Stimulated activated CD8-positive, alpha-beta memory T cell treated with anti-CD3 and anti-CD28 coated beads, Interleukin-7, amount 100 ng/mL, for 4 hours (primary cell): ENCODE measurements at regions not wholly inside any gene's neighbourhood (a gene's known extent, or its start where the extent isn't known, plus 50 kb on each side); places are given as distances from the start of the nearest gene placed in this dataset.

ENCODE experiments used
- DNase-seq, 2 donors: peaks; one replicate each; pipeline ENCODE4 v3.0.0-alpha.2; 2020; ENCODE audit warnings: low read depth in 2 of 2

GRCh38 chr3:178392511-178392926, 143.7 kb upstream of the KCNMB2 start:
- no peak for DNase-seq

DNA sequence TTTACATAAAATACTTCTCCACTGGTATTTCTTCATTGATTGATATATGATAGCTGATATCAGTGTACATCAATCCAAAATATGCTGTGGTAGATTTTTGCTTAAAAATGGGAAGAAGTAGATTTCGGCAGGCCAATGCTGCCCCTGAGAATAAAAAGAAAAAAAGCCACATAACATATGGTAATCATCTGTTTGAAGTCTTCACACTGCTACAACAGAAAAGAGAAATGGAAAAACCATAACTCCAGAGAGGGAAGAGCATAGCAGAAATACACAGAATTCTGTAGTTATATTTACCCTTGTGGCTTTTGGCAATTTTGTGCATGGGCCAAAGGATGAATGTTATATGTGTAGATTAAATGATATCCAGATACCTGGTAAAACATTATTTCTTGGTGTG, 143.1 kb upstream of the KCNMB2 start:
- DNase-seq = no peak

- no peak for DNase-seq
Measured at GRCh38 chr3:178393824-178394223, 142.4 kb upstream of the KCNMB2 start.

- DNase-seq = no peak
Measured at GRCh38 chr3:178396318-178396717, 139.9 kb upstream of the KCNMB2 start.

DNA sequence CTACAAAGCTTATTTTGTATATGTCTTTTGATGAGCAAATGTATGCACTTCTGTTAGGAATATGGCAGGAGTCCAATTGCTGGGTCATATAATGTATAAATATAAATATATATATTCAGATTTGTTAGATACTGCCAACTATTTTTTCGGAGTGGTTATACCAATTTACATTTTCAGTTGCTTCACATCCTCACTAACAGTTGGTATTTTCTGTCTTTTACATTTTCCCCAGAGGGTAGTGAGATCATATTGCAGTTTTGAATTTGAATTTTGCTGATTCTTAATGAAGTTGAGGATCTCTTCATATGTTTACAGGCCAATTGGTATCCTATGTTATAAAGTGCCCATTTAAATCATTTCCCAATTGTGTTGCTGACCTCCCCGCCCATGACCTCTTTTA, 139.0 kb upstream of the KCNMB2 start:
- DNase-seq = no peak

DNA sequence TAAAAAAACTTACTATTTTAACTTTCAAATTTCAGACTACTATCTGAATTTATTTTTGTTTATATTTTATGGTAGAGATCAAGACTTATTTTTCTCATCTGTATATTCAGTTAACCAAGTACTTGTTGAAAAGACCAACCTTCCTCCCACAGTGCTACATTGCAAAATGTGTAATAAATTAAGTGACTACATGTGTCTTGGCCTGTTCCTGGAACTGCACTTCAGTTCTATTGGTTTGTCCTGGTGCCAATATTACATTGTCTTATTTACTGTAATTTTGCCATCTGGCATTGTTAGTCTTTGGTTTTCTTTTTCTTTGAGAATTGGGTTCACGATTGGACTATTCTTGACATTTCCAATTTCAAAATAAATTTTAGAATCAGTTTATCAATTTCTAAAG, 138.4 kb upstream of the KCNMB2 start:
- no peak for DNase-seq

- no peak for DNase-seq
Measured at GRCh38 chr3:178404961-178405360, 131.3 kb upstream of the KCNMB2 start.

DNA sequence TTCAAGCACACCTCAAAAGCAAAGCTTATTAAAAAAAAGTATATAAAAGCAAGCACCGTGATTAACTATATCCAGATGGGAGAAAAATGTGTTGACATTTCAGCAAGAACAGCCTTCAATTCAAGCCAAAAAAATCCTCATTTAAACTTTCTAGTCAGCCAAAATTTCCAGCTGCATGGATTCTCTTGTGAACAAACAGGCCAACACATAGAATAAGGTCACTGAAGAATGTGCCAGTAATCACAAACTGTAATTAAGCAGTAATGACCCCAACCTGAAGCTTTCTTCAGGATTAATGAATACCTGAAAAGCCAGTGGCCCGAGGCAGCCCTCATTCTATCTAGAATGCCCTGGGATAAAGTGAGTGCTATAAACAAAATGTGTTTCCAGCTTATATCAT, 130.7 kb upstream of the KCNMB2 start:
- DNase-seq = no peak

- no peak for DNase-seq
Measured at GRCh38 chr3:178406206-178406605, 130.0 kb upstream of the KCNMB2 start.

DNA sequence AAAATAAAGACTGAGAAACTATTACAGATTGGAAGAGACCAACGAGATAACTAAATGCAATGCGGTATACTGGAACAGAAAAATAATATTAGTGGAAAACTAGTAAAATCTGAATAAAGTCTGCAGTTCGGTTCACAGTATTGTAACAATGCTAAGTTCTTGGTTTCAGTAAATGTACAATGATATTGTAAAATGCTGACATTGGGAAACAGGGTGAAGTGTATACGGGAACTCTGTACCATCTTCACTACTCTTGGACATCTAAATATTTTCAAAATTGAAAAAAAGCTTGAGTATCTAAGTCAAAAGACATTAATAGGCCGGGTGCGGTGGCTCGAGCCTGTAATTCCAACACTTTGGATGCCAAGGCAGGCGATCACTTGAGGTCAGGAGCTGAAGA, 120.9 kb upstream of the KCNMB2 start:
- no peak for DNase-seq

DNA sequence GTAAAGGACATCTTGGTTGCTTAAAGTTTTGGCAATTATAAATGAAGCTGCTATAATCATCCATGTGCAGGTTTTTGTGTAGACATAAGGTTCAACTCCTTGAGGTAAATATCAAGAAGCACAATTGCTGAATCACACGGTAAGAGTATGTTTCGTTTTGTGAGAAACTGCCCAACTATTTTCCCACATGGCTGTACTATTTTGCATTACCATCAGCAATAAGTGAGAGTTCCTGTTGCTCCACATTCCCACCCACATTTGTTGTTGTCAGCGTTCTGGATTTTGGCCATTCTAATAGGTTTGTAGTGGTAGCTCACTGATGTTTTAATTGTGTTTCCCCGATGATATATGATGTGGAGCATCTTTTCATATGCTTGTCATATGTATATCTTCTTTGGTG, 118.5 kb upstream of the KCNMB2 start:
- DNase-seq = no peak

DNA sequence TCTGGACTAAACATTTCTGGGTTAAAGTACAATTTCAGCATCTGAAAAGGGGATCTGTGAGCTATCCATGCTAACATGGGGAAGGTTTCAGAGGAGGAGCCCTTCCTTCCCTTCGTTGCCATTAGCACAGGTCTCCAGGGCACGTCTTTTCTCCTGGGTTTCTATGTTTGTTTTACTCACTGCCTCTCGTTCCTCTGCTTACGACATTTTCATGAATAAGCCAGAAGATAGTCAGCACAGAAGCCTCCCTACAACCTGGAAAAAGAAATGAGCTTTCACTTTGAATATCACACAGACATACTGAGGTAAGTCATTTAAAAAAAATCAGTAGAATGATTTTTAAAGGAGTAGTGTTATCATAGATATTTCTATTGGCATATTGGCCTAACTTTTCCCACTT, 117.2 kb upstream of the KCNMB2 start:
- DNase-seq = no peak

GRCh38 chr3:178420033-178420432, 116.2 kb upstream of the KCNMB2 start:
- DNase-seq = no peak

DNA sequence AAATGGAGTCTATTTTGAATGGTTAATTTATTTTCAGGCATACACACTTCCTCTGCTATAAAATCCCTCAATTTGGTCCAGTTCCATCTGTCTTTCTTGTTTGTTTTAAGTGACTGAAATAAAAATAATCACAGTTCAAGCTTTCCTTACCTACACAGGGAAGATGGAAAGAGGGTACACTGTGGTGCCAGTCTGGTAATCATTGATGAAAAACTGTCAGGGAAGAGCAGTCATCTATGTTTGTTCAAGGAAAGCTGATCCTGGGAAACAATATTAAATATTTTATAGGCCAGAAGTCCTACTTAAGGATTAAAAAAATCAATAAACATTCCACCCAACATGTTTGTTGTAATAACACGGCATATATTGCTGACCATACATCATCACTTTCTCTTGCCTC, 115.2 kb upstream of the KCNMB2 start:
- no peak for DNase-seq

DNA sequence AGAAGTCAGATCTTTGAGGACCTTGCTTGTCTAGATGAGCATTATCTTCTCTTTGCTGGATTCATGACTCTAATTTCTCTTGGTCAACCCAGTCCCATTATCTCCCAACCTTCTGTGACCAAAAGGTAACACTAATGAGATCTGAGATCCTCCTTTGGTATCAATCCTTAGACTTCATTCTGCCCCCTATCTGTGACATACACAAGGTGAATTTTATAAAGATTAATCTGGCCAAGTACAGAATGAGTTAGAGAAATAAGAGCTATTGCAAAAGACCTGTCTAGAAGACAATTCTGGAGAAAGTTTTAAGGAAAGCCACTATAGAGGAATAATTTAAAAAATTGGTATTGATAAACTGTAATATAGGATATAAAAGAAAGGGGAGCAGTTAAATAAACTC, 113.8 kb upstream of the KCNMB2 start:
- DNase-seq = no peak

DNA sequence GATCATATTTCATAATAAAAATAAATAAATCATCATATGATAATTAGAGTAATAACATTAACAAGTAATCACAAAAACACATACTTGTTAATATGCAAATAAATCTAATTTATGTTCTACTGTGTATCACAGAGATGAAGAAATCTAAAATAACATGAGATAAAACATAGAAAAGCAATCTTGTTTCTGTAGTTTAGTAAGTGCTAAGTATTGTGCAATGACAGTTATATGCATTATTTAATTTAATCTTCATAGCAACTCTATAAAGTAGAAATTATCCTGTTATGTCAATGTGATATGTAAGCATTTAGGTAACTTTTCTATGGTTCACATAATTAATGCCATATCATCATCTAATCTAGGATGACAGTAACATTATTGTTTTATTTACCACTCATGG, 108.2 kb upstream of the KCNMB2 start:
- DNase-seq = no peak

- no peak for DNase-seq
Measured at GRCh38 chr3:178434206-178434805, 101.9 kb upstream of the KCNMB2 start.

DNA sequence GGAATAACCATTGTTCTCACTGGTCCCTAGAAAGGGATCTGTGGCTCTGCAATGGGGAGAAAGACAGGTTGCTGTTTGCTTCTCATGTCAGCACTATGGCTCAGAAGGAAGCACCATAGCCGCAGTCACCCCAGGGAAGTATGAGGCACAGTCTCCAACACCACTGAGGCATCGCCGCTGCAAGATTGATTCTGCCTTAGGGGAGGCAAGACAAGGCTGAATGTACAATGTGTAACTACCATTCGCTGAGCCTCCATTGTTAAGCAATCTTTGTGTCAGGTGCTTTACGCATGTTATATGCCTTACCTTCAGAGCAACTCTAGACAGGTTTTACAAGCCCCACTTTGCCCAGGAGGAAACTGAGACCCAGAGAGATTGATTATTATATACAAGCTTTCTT, 100.7 kb upstream of the KCNMB2 start:
- no peak for DNase-seq

DNA sequence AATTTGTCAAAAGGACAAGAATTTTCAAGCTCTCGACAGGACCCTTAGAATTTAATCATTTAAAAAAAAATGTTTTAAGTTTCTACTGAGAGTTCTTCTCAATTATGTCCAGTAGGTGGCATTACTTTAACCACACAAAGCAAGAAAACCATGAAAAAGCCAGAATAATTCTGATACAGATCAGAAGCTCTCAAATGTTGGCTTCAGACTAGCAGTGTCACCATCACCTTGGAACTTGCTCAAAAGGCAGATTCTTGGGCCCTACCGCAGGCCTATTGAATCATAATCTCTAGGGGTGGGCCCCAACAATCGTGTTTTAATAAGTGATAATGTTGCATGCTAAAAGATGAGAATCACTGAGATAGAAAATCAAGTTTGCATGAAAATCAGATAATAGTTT, 99.5 kb upstream of the KCNMB2 start:
- DNase-seq = no peak

DNA sequence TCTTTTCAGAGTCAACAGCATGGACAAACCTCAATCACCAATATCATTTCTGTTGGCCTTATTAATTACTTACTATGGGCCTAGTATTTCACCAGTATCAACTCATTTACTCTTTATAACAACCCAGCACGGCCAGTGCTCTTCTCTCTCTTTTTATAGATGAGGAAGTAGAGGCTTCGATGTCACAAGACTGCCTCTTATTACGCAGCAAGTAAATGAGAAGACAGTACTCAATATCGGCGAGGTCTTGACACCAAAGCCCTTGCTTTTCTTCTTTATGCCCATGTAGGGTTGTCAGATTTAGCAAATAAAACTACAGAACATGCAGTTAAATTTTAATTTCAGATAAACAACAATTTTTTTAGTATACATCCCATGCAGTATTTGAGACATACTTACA, 99.0 kb upstream of the KCNMB2 start:
- DNase-seq = no peak

DNA sequence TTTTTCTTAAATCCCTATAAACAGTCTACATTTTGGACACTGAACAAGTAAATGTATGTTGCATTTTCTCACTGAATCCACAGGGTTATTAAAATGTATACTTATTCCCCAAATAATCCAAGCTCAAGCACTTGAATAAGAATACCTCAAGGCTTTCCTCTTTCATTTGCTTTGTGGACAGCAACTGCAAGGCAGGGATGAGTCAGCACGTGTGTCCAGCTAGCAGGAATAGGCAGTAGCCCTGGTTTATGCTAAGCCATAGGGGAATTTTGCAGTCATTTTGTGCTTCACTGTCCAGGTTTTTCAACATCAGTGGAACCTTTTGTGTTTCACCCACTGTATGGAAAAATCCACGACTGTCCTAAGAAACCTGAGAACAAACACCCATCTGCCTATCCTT, 96.7 kb upstream of the KCNMB2 start:
- no peak for DNase-seq

- DNase-seq = no peak
Measured at GRCh38 chr3:178440043-178440442, 96.2 kb upstream of the KCNMB2 start.

DNA sequence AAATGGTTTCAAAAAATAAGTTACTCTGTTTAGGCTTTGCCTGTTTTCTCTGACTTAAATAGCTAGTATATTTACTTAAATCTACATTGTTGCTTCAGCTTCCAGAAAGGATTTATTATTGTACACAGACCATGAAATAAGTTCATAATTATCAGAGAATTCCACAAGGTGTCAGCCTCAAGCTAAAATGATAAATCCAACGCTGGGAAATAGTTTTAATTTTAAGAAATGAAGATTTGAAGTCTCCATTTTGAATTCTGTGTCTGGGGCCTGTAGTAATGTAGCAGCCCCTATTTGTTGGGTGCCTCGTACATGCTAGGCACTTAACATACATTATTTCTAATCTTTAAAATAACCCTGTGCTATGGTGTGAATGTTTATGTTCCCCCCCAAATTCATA, 92.6 kb upstream of the KCNMB2 start:
- DNase-seq = no peak

DNA sequence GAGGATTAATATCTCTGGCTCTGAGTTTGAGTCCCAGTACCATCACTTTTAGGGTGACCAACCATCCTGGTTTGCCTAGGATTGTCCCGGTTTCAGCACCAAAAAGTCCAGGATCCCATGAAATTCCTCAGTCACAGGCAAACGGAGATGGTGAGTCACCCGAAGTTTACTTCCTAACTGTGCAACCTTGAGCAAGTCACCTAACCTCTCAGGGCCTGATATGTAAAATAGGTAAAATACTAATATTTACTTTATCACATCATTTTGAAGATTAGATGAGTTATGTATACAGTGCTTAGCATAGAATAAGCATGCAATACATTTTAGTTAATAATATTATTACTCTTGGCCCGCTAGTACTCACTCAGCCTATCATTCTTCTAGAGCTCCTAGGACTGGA, 91.1 kb upstream of the KCNMB2 start:
- no peak for DNase-seq

DNA sequence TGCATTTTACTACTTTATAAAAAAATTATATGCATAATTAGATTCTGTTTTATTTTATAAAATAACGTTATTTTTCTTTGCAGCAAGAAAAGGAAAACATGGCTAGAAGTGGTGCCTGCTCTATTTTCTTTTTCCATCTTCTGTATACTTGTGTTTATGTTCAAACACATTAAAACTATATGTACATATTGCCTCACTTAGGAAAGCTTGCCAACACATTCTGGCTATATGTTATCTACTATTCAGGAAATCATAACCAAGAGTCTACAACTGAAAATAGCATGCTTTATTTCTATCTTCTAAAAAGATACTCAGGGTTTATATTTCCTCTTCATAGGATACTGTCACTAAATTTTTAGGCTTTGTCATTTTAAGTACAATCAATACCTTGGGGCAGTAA, 90.2 kb upstream of the KCNMB2 start:
- DNase-seq = no peak
